ENCODE measurements at regions not wholly inside any gene's neighbourhood (a gene's known extent, or its start where the extent isn't known, plus 50 kb on each side); places are given as distances from the start of the nearest gene placed in this dataset.

DNA sequence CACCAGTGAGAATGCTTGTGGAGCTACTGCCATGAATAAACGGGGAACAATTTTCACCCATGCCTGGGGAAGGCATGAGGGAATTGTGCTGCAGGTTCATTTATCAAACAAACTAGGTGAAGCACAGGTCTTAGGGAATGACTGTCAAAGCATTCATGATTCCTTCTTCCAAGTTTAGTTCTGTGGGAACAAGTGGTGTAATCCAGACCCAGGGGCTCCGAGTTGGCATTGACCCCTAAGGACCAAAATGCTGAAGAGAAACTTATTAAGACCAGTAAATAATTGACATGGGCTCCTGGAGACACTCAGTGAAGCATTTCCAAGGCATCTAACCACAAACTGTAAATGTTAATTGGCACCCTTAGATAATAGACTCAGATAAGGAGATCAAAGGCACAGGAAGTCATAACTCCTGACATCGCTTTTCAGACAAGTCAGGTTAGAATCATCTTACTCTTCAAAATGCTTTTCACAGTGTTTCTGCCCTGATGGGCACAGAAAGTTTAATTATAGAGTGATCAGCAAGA, 96.9 kb downstream of the SPP2 start:
- TF ChIP-seq, protein P1, sequence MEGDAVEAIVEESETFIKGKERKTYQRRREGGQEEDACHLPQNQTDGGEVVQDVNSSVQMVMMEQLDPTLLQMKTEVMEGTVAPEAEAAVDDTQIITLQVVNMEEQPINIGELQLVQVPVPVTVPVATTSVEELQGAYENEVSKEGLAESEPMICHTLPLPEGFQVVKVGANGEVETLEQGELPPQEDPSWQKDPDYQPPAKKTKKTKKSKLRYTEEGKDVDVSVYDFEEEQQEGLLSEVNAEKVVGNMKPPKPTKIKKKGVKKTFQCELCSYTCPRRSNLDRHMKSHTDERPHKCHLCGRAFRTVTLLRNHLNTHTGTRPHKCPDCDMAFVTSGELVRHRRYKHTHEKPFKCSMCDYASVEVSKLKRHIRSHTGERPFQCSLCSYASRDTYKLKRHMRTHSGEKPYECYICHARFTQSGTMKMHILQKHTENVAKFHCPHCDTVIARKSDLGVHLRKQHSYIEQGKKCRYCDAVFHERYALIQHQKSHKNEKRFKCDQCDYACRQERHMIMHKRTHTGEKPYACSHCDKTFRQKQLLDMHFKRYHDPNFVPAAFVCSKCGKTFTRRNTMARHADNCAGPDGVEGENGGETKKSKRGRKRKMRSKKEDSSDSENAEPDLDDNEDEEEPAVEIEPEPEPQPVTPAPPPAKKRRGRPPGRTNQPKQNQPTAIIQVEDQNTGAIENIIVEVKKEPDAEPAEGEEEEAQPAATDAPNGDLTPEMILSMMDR (conservative IDR thresholded peaks at IDR 0.05 in 1 of 2, IDR thresholded peaks at IDR 0.05 in 1 of 2; ENCODE audit: low read depth in 1 of 2, low read length in 2 of 2) = no peak
- TF ChIP-seq EZH2 (IDR thresholded peaks at IDR 0.05; ENCODE audit: low read length, missing control alignments) = no peak

Data from fibroblast of lung (primary cell).